ENCODE measurements at regions not wholly inside any gene's neighbourhood (a gene's known extent, or its start where the extent isn't known, plus 50 kb on each side); places are given as distances from the start of the nearest gene placed in this dataset.

DNA sequence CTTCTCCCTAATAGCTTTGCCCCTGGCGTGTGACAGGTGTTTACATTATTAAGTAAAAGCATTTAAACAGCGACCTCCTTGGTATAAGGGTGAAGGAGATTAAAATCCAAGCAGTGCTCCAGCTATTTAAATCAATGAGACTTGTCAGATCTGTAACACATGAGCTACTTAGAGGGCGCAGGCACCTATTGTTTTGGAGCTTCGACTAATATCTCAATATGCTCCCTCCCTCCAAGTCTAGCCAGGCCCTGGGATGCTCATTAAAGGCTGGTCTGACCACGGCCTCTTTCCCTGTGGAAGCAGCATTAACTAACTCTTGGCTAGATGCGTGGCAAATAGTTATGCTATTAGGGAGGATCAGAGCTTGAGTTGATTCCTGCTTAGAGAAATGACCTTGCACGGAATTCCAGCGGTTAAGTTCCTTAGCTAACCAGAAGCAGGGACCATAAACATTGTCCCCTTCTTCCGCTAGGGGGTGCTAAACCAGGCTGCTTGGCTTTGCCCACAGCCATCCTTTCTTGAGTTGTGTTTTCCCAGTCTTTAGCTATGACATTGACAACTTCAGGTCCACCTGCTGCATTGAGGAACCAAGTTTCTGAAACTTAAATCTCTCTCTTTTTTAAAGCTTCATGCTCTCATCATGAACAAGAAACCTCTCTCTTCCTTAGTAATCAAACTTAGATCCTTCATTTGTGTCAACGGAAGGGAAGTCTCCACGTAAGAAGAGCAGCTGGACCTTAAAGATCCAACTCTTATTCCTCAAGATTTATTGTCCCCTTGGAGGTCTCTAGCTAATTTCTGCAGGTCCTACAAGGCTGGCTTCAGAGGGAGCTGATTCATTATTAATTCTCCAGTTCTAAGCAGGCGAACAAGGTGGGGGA, 80.7 kb upstream of the IGFBP7 start:
- Histone ChIP-seq H3K9me3 (ENCODE audit: low read length) (no peaks in the 10 kb centered on the region), H3K27ac (ENCODE audit: low read depth, low read length, poor library complexity, severe bottlenecking) (no peak overlapping the region), H3K4me2 (ENCODE audit: low read length) (no peak overlapping the region), H2AFZ (ENCODE audit: low read length) (no peak overlapping the region), H3K4me3 (ENCODE audit: low read depth, low read length, poor library complexity, severe bottlenecking) (no peak overlapping the region), H4K20me1 (ENCODE audit: insufficient read depth, low read length) (no peaks in the 10 kb centered on the region), H3K9me2 (ENCODE audit: insufficient read depth, low read length) (no peaks in the 10 kb centered on the region), H3K79me2 (ENCODE audit: insufficient read depth, low read depth, low read length) (no peaks in the 10 kb centered on the region), H3K36me3 (ENCODE audit: insufficient read depth, low read length) (no peaks in the 10 kb centered on the region), H3K4me1 (ENCODE audit: insufficient read depth, low read length, poor library complexity, severe bottlenecking) (no peaks in the 10 kb centered on the region)
- CTCF ChIA-PET (ENCODE audit: unreplicated experiment), result interaction anchor here (0.9 to 1.5 kb wide), 2 partner anchors 10 to 26 kb away, joined by 3 to 4 read pairs; no protein-coding TSS in a partner anchor
- POLR2A ChIA-PET, result no interaction called here
- no TSS peak for BruUV-seq (replicated peaks)
- intact Hi-C loops (cut with micrococcal nuclease; ENCODE audit: unreplicated experiment), result no loop called here
- TF ChIP-seq, protein P1, sequence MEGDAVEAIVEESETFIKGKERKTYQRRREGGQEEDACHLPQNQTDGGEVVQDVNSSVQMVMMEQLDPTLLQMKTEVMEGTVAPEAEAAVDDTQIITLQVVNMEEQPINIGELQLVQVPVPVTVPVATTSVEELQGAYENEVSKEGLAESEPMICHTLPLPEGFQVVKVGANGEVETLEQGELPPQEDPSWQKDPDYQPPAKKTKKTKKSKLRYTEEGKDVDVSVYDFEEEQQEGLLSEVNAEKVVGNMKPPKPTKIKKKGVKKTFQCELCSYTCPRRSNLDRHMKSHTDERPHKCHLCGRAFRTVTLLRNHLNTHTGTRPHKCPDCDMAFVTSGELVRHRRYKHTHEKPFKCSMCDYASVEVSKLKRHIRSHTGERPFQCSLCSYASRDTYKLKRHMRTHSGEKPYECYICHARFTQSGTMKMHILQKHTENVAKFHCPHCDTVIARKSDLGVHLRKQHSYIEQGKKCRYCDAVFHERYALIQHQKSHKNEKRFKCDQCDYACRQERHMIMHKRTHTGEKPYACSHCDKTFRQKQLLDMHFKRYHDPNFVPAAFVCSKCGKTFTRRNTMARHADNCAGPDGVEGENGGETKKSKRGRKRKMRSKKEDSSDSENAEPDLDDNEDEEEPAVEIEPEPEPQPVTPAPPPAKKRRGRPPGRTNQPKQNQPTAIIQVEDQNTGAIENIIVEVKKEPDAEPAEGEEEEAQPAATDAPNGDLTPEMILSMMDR (conservative IDR thresholded peaks at IDR 0.05; ENCODE audit: low read length), result peak; percentile 89
- no peak for TF ChIP-seq EZH2phosphoT487 (IDR thresholded peaks at IDR 0.05; ENCODE audit: borderline replicate concordance, low read depth, low read length)
- peak; percentile 31 for DNase-seq (ENCODE audit: low spot score)

DNA sequence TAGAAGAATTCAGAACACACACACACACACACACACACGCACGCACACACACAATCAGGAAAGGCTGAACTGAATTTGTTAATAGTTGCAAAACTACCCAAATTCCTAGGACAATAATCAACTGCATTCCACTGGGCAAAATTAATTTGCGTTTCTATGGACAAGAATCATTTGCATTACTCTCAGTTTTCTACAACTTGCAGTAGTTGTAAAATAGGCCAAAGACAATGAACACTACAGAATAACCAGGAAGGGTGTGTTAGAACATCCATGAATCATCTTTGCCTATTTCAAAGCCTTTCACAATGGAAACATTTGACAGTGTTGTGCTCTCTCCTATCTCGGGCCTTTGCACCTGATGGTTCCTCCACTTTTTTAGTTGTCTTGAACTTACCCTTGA, 77.1 kb upstream of the IGFBP7 start:
- H3K4me3 ChIP-seq (ENCODE audit: low read depth, low read length, poor library complexity, severe bottlenecking), result no peak overlapping the region
- no TSS peak for BruUV-seq (replicated peaks)
- H3K4me1 ChIP-seq (ENCODE audit: insufficient read depth, low read length, poor library complexity, severe bottlenecking), result no peaks in the 10 kb centered on the region
- ChIA-PET POLR2A (no interaction called here), CTCF (ENCODE audit: unreplicated experiment) (no interaction called here)
- no peak for TF ChIP-seq EZH2phosphoT487 (IDR thresholded peaks at IDR 0.05; ENCODE audit: borderline replicate concordance, low read depth, low read length)
- TF ChIP-seq, protein P1 (conservative IDR thresholded peaks at IDR 0.05; ENCODE audit: low read length), result no peak
- no peak overlapping the region for H3K4me2 ChIP-seq (ENCODE audit: low read length)
- intact Hi-C loops (cut with micrococcal nuclease; ENCODE audit: unreplicated experiment), result no loop called here
- H3K9me3 ChIP-seq (ENCODE audit: low read length), result no peaks in the 10 kb centered on the region
- no peaks in the 10 kb centered on the region for H3K36me3 ChIP-seq (ENCODE audit: insufficient read depth, low read length)
- no peaks in the 10 kb centered on the region for H4K20me1 ChIP-seq (ENCODE audit: insufficient read depth, low read length)
- no peak overlapping the region for H2AFZ ChIP-seq (ENCODE audit: low read length)
- no peak for DNase-seq (ENCODE audit: low spot score)
- H3K27ac ChIP-seq (ENCODE audit: low read depth, low read length, poor library complexity, severe bottlenecking), result no peak overlapping the region
- H3K79me2 ChIP-seq (ENCODE audit: insufficient read depth, low read depth, low read length), result no peaks in the 10 kb centered on the region
- no peaks in the 10 kb centered on the region for H3K9me2 ChIP-seq (ENCODE audit: insufficient read depth, low read length)

DNA sequence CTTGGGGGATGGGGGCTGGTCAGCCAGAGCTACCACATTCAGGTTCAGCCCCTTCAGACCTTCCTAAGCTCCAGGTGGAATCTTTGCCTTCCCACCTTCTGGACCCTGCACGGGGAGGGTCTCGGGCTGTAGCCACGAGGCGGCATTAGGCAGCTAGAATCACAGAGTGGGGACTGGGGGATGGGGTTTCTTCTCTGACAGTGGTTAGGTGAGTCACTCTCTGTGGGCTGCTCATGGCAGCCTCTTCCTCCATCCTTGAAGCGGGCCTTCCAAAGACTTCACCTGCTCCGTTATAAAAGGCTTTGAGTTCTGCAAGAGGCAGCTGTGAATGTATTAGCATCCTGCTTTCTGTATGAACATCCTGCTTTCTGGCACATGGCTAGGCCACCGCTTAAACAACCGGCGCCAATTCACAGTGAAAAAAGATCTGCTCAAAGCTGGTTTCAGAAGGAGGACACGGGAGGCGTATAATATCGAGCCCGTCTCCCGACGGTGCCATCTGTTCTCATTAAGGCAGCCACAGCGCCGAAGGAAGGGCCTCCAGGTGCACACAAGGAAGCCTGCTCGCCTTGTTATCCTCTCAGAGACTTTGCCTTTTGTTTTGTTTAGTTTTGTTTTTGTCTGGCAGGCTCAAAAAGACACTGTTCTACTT, 74.3 kb upstream of the IGFBP7 start:
- Histone ChIP-seq H3K27ac (ENCODE audit: low read depth, low read length, poor library complexity, severe bottlenecking) (no peak overlapping the region), H3K9me2 (ENCODE audit: insufficient read depth, low read length) (no peaks in the 10 kb centered on the region), H3K4me3 (ENCODE audit: low read depth, low read length, poor library complexity, severe bottlenecking) (no peak overlapping the region), H2AFZ (ENCODE audit: low read length) (no peak overlapping the region), H3K9me3 (ENCODE audit: low read length) (no peaks in the 10 kb centered on the region), H4K20me1 (ENCODE audit: insufficient read depth, low read length) (no peaks in the 10 kb centered on the region), H3K4me1 (ENCODE audit: insufficient read depth, low read length, poor library complexity, severe bottlenecking) (no peaks in the 10 kb centered on the region), H3K36me3 (ENCODE audit: insufficient read depth, low read length) (no peaks in the 10 kb centered on the region), H3K79me2 (ENCODE audit: insufficient read depth, low read depth, low read length) (no peaks in the 10 kb centered on the region), H3K4me2 (ENCODE audit: low read length) (no peak overlapping the region)
- ChIA-PET POLR2A (no interaction called here), CTCF (ENCODE audit: unreplicated experiment) (no interaction called here)
- BruUV-seq (replicated peaks), result no TSS peak
- intact Hi-C loops (cut with micrococcal nuclease; ENCODE audit: unreplicated experiment), result no loop called here
- no peak for DNase-seq (ENCODE audit: low spot score)
- no peak for TF ChIP-seq EZH2phosphoT487 (IDR thresholded peaks at IDR 0.05; ENCODE audit: borderline replicate concordance, low read depth, low read length)
- TF ChIP-seq, protein P1 (conservative IDR thresholded peaks at IDR 0.05; ENCODE audit: low read length), result no peak
